ENCODE measurements at regions not wholly inside any gene's neighbourhood (a gene's known extent, or its start where the extent isn't known, plus 50 kb on each side); places are given as distances from the start of the nearest gene placed in this dataset.

DNA sequence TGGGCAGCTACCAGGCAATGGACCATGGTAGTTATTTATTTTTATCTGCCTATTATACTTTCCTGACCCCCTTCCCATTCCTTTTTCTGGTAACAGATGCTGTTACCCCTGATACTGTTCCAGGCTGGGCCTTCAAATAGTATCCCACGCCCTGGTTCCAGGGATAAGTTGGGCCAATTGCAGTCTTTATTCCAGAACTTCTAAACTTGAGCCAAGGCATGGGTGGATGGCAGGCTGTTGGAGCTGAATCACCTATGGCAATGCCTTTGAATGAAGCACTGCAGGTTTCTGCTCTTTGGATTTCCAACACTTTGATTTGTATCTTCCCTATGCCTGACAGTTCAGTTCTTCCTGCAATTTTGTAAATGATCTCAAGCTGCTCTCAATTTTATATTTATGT lies 99.2 kb upstream of the LHCGR start:
- Mint-ChIP-seq H3K27me3 (ENCODE audit: low read depth) (no peaks in the 10 kb centered on the region), H3K36me3 (ENCODE audit: insufficient read depth in 1 of 3, low read depth in 3 of 3) (no peaks in the 10 kb centered on the region; a peak in 1 of 7 replicates), H3K4me3 (no peak overlapping the region), H3K27ac (no peak overlapping the region), H3K9me3 (no peaks in the 10 kb centered on the region), H3K4me1 (no peaks in the 10 kb centered on the region)
- Histone ChIP-seq H2BK15ac (ENCODE audit: low read depth, low read length) (no peak overlapping the region), H3K79me2 (ENCODE audit: insufficient read depth, low read length) (no peaks in the 10 kb centered on the region), H4K5ac (ENCODE audit: insufficient read length, low read depth, low read length) (no peak overlapping the region), H3K4me2 (ENCODE audit: insufficient read depth, insufficient read length, low read length) (no peak overlapping the region), H3K27me3 (ENCODE audit: insufficient read depth, low read length) (no peaks in the 10 kb centered on the region), H2BK20ac (ENCODE audit: low read depth, low read length, poor library complexity, severe bottlenecking) (no peak overlapping the region), H2AK5ac (ENCODE audit: insufficient read length, low read length) (no peak overlapping the region), H3K4me1 (ENCODE audit: insufficient read depth, low read length) (no peaks in the 10 kb centered on the region), H3K4ac (ENCODE audit: low read depth, low read length) (no peak overlapping the region), H3K27ac (ENCODE audit: insufficient read length, low read depth, low read length) (no peak overlapping the region), H2BK12ac (ENCODE audit: insufficient read length, low read depth, low read length) (no peak overlapping the region), H3T11ph (ENCODE audit: low read length) (no peak overlapping the region), H3K23me2 (ENCODE audit: insufficient read length, low read depth, low read length, poor library complexity, severe bottlenecking) (no peaks in the 10 kb centered on the region), H3K9me3 (ENCODE audit: control insufficient read depth, low read depth, low read length) (no peaks in the 10 kb centered on the region), H3K14ac (ENCODE audit: insufficient read depth, low read length) (no peak overlapping the region), H3K18ac (ENCODE audit: insufficient read length, low read depth, low read length) (no peak overlapping the region), H2AFZ (ENCODE audit: low read length) (no peak overlapping the region), H4K8ac (replicated peaks; ENCODE audit: insufficient read length, low read depth, low read length) (no peak overlapping the region), H3K9ac (ENCODE audit: extremely low read depth, insufficient read length, low read length) (no peak overlapping the region), H4K91ac (ENCODE audit: insufficient read length, low read depth, low read length) (no peak overlapping the region), H2BK5ac (ENCODE audit: insufficient read length, low read length) (no peak overlapping the region), H4K20me1 (ENCODE audit: control insufficient read depth, insufficient read depth, insufficient read length) (no peaks in the 10 kb centered on the region), H3K79me1 (ENCODE audit: insufficient read depth, low read depth, low read length, poor library complexity, severe bottlenecking) (no peaks in the 10 kb centered on the region), H3K56ac (ENCODE audit: insufficient read length, low read depth, low read length) (no peak overlapping the region), H2BK120ac (ENCODE audit: low read depth, low read length, poor library complexity, severe bottlenecking) (no peak overlapping the region), H3K23ac (ENCODE audit: insufficient read length, low read depth, low read length) (no peak overlapping the region)
- WGBS (ENCODE audit: extremely low coverage, insufficient read length, low lambda C conversion rate) = no CpG with 5 or more reads among the region's 1 CpG
- TF ChIP-seq, protein P1, sequence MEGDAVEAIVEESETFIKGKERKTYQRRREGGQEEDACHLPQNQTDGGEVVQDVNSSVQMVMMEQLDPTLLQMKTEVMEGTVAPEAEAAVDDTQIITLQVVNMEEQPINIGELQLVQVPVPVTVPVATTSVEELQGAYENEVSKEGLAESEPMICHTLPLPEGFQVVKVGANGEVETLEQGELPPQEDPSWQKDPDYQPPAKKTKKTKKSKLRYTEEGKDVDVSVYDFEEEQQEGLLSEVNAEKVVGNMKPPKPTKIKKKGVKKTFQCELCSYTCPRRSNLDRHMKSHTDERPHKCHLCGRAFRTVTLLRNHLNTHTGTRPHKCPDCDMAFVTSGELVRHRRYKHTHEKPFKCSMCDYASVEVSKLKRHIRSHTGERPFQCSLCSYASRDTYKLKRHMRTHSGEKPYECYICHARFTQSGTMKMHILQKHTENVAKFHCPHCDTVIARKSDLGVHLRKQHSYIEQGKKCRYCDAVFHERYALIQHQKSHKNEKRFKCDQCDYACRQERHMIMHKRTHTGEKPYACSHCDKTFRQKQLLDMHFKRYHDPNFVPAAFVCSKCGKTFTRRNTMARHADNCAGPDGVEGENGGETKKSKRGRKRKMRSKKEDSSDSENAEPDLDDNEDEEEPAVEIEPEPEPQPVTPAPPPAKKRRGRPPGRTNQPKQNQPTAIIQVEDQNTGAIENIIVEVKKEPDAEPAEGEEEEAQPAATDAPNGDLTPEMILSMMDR (conservative IDR thresholded peaks at IDR 0.05) = no peak
- no peak for DNase-seq
